ENCODE measurements at regions not wholly inside any gene's neighbourhood (a gene's known extent, or its start where the extent isn't known, plus 50 kb on each side); places are given as distances from the start of the nearest gene placed in this dataset.
A peak's percentile ranks its signal among the peaks of the same experiment; 100 is the strongest.

- no peak overlapping the region for H3K4me3 ChIP-seq
- TF ChIP-seq POLR2A (IDR thresholded peaks at IDR 0.05) (no peak), CTCF (IDR thresholded peaks at IDR 0.05) (no peak), POLR2AphosphoS5 (IDR thresholded peaks at IDR 0.05; ENCODE audit: insufficient read depth in 1 of 2, low read depth in 1 of 2) (no peak)
- no peak for DNase-seq (ENCODE audit: extremely low spot score in 2 of 2)
- no peaks in the 10 kb centered on the region for H3K36me3 ChIP-seq
- H3K4me1 ChIP-seq: no peaks in the 10 kb centered on the region
- H3K9me3 ChIP-seq: peaks cover 11% of the 10 kb centered on the region
- H3K27ac ChIP-seq: no peak overlapping the region
- H3K27me3 ChIP-seq: no peaks in the 10 kb centered on the region
- intact Hi-C loops (cut with DNase I): no loop called here
These were observed 139.9 kb upstream of the GPRIN3 start for GRCh38 chr4:89447543-89447942.

GRCh38 chr4:89446193-89446592, 138.6 kb upstream of the GPRIN3 start:
- DNase-seq (ENCODE audit: extremely low spot score in 2 of 2): no peak
- Histone ChIP-seq H3K27me3 (no peaks in the 10 kb centered on the region), H3K27ac (no peak overlapping the region), H3K4me3 (no peak overlapping the region), H3K4me1 (no peaks in the 10 kb centered on the region), H3K36me3 (no peaks in the 10 kb centered on the region), H3K9me3 (peaks cover 11% of the 10 kb centered on the region)
- intact Hi-C loops (cut with DNase I): no loop called here
- TF ChIP-seq CTCF (IDR thresholded peaks at IDR 0.05) (no peak), POLR2A (IDR thresholded peaks at IDR 0.05) (no peak), POLR2AphosphoS5 (IDR thresholded peaks at IDR 0.05; ENCODE audit: insufficient read depth in 1 of 2, low read depth in 1 of 2) (no peak)

- intact Hi-C loops (cut with DNase I): loop anchor here (10.0 kb wide), 1 partner anchor 215 kb away; no protein-coding TSS in a partner anchor
- Histone ChIP-seq H3K27ac (no peak overlapping the region), H3K36me3 (no peaks in the 10 kb centered on the region), H3K4me1 (no peaks in the 10 kb centered on the region), H3K9me3 (no peaks in the 10 kb centered on the region), H3K4me3 (no peak overlapping the region), H3K27me3 (no peaks in the 10 kb centered on the region)
- TF ChIP-seq POLR2A (IDR thresholded peaks at IDR 0.05) (no peak), CTCF (IDR thresholded peaks at IDR 0.05) (no peak), POLR2AphosphoS5 (IDR thresholded peaks at IDR 0.05; ENCODE audit: insufficient read depth in 1 of 2, low read depth in 1 of 2) (no peak)
- DNase-seq (ENCODE audit: extremely low spot score in 2 of 2): no peak
These were observed 131.9 kb upstream of the GPRIN3 start for GRCh38 chr4:89439533-89439932.

GRCh38 chr4:89438102-89438831, 130.7 kb upstream of the GPRIN3 start:
- Histone ChIP-seq H3K27me3 (no peaks in the 10 kb centered on the region), H3K36me3 (no peaks in the 10 kb centered on the region), H3K4me1 (no peaks in the 10 kb centered on the region), H3K9me3 (no peaks in the 10 kb centered on the region), H3K4me3 (no peak overlapping the region), H3K27ac (no peak overlapping the region)
- no peak for DNase-seq (ENCODE audit: extremely low spot score in 2 of 2)
- intact Hi-C loops (cut with DNase I): loop anchor here (10.0 kb wide), 1 partner anchor 213 kb away; no protein-coding TSS in a partner anchor
- TF ChIP-seq POLR2AphosphoS5 (IDR thresholded peaks at IDR 0.05; ENCODE audit: insufficient read depth in 1 of 2, low read depth in 1 of 2) (no peak), CTCF (IDR thresholded peaks at IDR 0.05) (peak in 1 of 3 experiments; percentile 9)

- H3K27ac ChIP-seq: no peak overlapping the region
- no peak for DNase-seq (ENCODE audit: extremely low spot score in 2 of 2)
- H3K36me3 ChIP-seq: no peaks in the 10 kb centered on the region
- no peaks in the 10 kb centered on the region for H3K9me3 ChIP-seq
- TF ChIP-seq CTCF (IDR thresholded peaks at IDR 0.05) (peak; percentile 24 to 65 (median 64)), POLR2A (IDR thresholded peaks at IDR 0.05) (no peak)
- no peaks in the 10 kb centered on the region for H3K27me3 ChIP-seq
- H3K4me3 ChIP-seq: no peak overlapping the region
- no peaks in the 10 kb centered on the region for H3K4me1 ChIP-seq
- intact Hi-C loops (cut with DNase I): loop anchor here (10.0 kb wide), 1 partner anchor 210 kb away; no protein-coding TSS in a partner anchor
These were observed 126.9 kb upstream of the GPRIN3 start for GRCh38 chr4:89434364-89434988.

Data from vagina (tissue), 2 donors.